GM12873 (cell line): ENCODE measurements at regions not wholly inside any gene's neighbourhood (a gene's known extent, or its start where the extent isn't known, plus 50 kb on each side); places are given as distances from the start of the nearest gene placed in this dataset.

Experiments
- TF ChIP-seq, protein P1 (sequence below): IDR thresholded peaks from 2 replicates; pipeline ENCODE4 v1.5.1; 2012; ENCODE audit warnings: low read depth, mild to moderate bottlenecking, moderate library complexity, low read length, control low read depth; ENCODE audit not compliant: insufficient read depth; ENCODE audit errors: missing control alignments

DNA sequence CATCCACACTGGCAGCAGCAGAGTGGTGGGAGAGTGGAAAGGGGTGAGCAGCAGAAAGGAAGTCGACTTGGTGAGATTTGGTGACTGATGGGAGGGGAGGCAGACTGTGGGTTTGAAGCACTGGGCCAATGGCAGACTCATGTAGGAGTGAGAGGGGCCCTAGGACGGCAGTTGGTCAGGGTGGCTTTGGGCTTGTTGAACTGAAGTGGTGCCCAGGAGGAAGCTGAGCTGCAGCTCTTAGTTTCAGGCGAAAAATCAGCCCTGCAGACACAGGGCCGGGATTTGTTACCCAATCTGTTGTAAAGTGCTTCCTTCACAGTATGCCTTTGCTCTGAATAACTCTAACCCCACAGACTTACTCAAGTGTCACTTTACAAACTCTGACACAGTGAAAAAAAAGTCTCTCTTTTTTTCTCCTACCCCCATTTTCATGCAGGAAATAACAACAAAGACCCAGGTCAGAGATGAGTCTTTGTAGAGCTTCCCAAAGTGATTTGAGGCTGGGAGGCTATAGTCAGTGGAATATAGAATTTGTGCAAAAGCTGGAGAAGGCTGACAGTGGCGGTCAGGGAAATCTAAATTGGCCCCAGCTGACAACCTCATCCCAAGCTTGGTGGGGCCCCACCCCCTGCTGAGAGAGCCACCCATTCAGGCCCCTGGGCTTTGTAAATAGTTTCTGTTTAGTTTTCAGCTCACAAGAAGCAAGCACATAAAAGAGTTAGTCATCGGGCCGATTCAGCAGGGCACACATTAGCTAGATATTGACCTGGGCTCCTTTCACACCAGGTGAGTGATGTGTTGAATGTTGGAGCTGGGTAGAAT is 226.9 kb downstream of the VAPA start:
- TF ChIP-seq, protein P1, sequence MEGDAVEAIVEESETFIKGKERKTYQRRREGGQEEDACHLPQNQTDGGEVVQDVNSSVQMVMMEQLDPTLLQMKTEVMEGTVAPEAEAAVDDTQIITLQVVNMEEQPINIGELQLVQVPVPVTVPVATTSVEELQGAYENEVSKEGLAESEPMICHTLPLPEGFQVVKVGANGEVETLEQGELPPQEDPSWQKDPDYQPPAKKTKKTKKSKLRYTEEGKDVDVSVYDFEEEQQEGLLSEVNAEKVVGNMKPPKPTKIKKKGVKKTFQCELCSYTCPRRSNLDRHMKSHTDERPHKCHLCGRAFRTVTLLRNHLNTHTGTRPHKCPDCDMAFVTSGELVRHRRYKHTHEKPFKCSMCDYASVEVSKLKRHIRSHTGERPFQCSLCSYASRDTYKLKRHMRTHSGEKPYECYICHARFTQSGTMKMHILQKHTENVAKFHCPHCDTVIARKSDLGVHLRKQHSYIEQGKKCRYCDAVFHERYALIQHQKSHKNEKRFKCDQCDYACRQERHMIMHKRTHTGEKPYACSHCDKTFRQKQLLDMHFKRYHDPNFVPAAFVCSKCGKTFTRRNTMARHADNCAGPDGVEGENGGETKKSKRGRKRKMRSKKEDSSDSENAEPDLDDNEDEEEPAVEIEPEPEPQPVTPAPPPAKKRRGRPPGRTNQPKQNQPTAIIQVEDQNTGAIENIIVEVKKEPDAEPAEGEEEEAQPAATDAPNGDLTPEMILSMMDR = no peak

DNA sequence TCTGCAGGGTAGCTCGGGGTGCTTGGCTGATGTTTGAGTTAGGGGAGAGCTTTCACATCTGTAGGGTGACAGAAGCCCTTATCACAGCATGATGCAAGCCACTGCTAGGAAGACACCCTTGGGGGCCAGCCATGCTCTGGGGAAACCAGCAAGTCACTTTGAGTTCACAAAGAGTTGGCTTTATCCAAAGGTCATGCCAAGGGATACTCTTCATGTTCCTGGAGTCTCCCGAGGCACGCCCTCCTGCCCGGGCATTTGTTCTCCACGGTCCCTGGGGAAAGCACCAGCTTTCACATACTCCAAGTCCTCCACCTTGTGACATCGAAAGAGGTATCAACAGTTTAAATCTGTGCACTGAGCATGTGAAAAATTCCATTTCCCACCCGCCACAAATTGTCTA is 227.7 kb downstream of the VAPA start:
- TF ChIP-seq, protein P1 = no peak

DNA sequence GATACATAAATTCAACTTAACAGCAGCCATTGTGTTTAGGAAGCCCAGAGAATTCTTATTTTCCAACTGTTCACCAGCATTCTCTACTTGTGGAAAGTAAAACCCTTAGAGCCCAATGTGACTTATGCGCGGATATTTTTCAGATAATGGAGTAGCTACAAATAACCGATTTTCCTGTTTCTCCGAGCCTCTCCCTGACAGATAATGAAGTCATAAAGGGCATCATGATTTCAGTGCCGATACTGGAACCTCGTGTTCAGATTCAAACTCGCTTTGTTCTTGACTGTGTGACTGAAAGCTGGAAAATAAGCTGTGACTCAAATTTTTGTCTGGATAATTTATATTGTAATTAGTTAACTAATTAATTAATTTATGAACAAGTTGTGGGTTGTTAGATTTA is 228.2 kb downstream of the VAPA start:
- TF ChIP-seq, protein P1 = no peak

DNA sequence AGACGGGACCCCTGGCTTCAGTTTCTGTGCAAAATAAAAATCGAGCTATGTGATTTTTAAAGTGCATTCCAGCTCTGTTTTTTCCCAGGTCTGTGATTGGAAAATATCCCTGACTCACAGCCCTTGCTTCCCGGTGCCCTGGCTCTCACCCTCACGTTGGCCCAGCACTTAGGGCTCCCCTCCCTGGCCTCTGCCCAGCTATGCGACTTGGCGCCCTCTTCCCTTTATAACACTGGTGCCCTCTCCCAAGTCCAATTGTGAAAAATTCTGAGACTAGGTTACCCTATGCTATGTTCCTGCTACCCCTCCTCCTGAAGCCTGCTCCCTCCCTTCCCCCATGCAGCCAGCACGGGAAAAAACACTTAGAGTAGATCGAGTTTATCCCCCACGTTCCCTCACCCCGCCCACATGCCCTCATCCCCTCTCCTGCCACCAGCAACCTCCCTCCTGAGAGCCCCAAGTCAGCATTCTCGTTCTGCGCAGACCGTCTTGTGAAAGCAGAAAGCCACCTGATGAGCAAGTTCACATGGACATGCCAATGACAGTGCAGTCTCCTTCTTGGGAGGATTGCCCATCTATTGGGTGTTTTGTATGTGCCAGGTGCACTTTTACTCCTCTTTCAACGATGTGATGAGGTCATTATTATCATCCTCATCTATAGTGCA is 228.8 kb downstream of the VAPA start:
- TF ChIP-seq, protein P1 = no peak

DNA sequence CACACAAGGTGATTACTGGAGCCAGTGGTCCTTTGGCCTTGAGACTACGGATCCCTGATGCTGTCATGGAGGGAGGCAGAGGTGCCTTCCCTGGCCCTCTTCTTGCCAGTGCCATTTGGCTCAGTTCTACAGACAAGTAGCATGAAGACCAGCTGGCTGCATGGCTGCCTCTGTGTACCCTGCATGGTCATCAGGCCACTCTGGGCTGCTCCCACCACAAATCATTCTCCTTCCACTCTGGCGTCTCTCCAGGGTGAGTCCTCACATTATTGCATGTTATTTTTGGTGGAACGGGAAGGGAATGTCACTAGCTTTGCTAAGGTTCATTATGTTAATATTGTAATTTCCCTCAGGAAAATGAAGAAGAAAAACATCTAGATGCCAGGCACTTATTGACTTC is 229.8 kb downstream of the VAPA start:
- TF ChIP-seq, protein P1 = no peak

DNA sequence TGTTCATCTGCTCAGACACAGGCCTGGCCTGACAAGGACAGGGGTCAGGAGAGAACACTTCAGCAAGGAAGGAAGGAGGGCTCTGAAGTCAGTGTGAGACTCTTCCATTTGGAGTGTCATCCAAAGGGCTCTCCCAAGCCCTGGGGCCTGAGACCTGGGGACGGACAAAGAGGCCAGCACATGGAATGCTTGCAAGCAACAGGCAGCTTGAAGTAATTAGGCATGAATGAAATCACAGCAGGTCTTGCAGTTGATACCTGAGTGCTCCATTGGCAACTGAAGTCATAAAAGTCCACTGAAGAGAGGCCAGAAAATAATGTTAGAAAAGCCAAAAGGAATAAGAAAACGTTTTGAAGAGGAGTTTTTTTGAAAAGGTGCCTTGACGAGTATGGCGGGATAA is 231.7 kb downstream of the VAPA start:
- TF ChIP-seq, protein P1 = no peak

DNA sequence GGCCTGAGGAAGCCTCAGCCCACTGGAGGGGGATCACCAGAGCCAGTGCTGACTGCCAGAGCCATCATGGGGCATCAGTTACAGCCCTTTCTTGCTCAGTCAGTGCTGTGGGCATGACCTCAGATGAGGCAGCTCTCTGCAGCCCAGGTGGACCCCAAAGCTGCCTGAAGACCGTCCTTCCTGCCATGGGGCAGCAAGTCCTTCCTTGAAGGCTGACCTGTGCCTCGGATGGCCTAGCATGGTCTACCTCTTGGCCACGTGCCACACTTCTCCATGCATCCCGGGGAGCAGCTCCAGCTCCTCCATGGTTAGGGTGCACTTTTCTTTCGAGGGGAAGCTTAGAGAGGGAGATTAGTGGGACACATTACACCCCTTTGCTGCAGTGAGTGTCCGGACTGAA is 233.4 kb downstream of the VAPA start:
- TF ChIP-seq, protein P1 = no peak
